SK-N-SH (cell line): ENCODE measurements at regions not wholly inside any gene's neighbourhood (a gene's known extent, or its start where the extent isn't known, plus 50 kb on each side); places are given as distances from the start of the nearest gene placed in this dataset.

Experiments
- CTCF ChIA-PET: fragments of 300-600, 350-600 bp; formaldehyde crosslinking; extraction: SDS; loops from one replicate; lab custom pipeline; 2021; lab: Yijun Ruan, JAX
- POLR2A ChIA-PET: fragments of 350-600 bp; sonication (Branson Sonifier 250); formaldehyde crosslinking; extraction: SDS; loops from one replicate; lab custom pipeline; 2020; ENCODE audit warnings: antibody characterized with exemption, inconsistent platforms; lab: Yijun Ruan, JAX
- DNase-seq: peaks from one replicate; pipeline ENCODE4 v3.0.0; 2012
- H2AFZ ChIP-seq: fragments of 200-600 bp; sonication (generic); 2 replicates; pipeline ENCODE4 v1.8.1; 2016; ENCODE audit warnings: antibody characterized with exemption, mild to moderate bottlenecking, low read depth
- H3F3A ChIP-seq: fragments of 200-600 bp; sonication (generic); replicated peaks from 2 replicates; pipeline ENCODE3; 2016; ENCODE audit warnings: antibody characterized with exemption, mild to moderate bottlenecking; ENCODE audit not compliant: insufficient read depth
- H3K27ac ChIP-seq, 2 experiments: fragments of 200-500 bp in 1 of 2; fragments of 200-600 bp in 1 of 2; sonication (Bioruptor generic) in 1 of 2; sonication (generic), shearing (Covaris generic) in 1 of 2; 2 replicates each; pipeline versions ENCODE4 v1.5.1 to v1.6.1; 2014 to 2016; ENCODE audit warnings: low read depth in 2 of 2, inconsistent platforms in 1 of 2, low read length in 1 of 2, mild to moderate bottlenecking in 1 of 2, mixed read lengths in 1 of 2
- H3K27me3 ChIP-seq: fragments of 200-600 bp; sonication (generic), shearing (Covaris generic); 2 replicates; pipeline ENCODE4 v1.6.1; 2016; ENCODE audit warnings: mixed run types; ENCODE audit not compliant: insufficient read depth
- H3K36me3 ChIP-seq, 2 experiments: fragments of 200-500 bp in 1 of 2; fragments of 200-600 bp in 1 of 2; sonication (Bioruptor generic) in 1 of 2; sonication (generic) in 1 of 2; replicated peaks in 1 of 2; 2 replicates each; pipeline versions ENCODE3 to v1.5.1; 2014 to 2016; ENCODE audit warnings: low read length in 1 of 2, mild to moderate bottlenecking in 1 of 2; ENCODE audit not compliant: insufficient read depth in 2 of 2, control insufficient read depth in 1 of 2
- H3K4me1 ChIP-seq, 2 experiments: fragments of 200-500 bp in 1 of 2; fragments of 200-600 bp in 1 of 2; sonication (Bioruptor generic) in 1 of 2; sonication (generic), shearing (Covaris generic) in 1 of 2; 2 replicates each; pipeline versions ENCODE4 v1.5.1 to v1.6.1; 2014 to 2016; ENCODE audit warnings: low read depth in 1 of 2, low read length in 1 of 2, mixed run types in 1 of 2; ENCODE audit not compliant: insufficient read depth in 2 of 2, control insufficient read depth in 1 of 2
- H3K4me2 ChIP-seq: fragments of 200-600 bp; sonication (generic), shearing (Covaris generic); 2 replicates; pipeline ENCODE4 v1.6.1; 2017; ENCODE audit warnings: mixed run types
- H3K4me3 ChIP-seq, 2 experiments: fragments of 200-500 bp in 1 of 2; fragments of 200-600 bp in 1 of 2; sonication (Bioruptor generic) in 1 of 2; sonication (generic), shearing (Covaris generic) in 1 of 2; 2 replicates each; pipeline versions ENCODE4 v1.5.1 to v1.8.1; 2014 to 2016; ENCODE audit warnings: low read depth in 2 of 2, inconsistent platforms in 1 of 2, low read length in 1 of 2, mild to moderate bottlenecking in 1 of 2, mixed read lengths in 1 of 2, moderate library complexity in 1 of 2
- H3K79me2 ChIP-seq: fragments of 200-600 bp; sonication (generic); 2 replicates; pipeline ENCODE4 v1.8.1; 2017; ENCODE audit warnings: mild to moderate bottlenecking; ENCODE audit not compliant: insufficient read depth
- H3K9ac ChIP-seq: fragments of 200-600 bp; sonication (generic); 2 replicates; pipeline ENCODE4 v1.6.1; 2017; ENCODE audit warnings: mixed run types
- H3K9me2 ChIP-seq: fragments of 200-600 bp; sonication (generic); 2 replicates; pipeline ENCODE4 v1.6.1; 2017; ENCODE audit warnings: mixed run types
- H3K9me3 ChIP-seq: fragments of 200-600 bp; sonication (generic); 2 replicates; pipeline ENCODE4 v1.6.1; 2017; ENCODE audit warnings: mixed run types, mild to moderate bottlenecking, moderate library complexity
- H4K20me1 ChIP-seq: fragments of 200-600 bp; sonication (generic); 2 replicates; pipeline ENCODE4 v1.6.1; 2017; ENCODE audit warnings: mild to moderate bottlenecking, mixed run types; ENCODE audit not compliant: insufficient read depth
- ELF1 ChIP-seq: IDR thresholded peaks from 2 replicates; pipeline ENCODE4 v1.4.0; 2012
- GABPA ChIP-seq: IDR thresholded peaks from 2 replicates; pipeline ENCODE4 v1.4.0; 2012; ENCODE audit warnings: low read depth, mild to moderate bottlenecking
- MXI1 ChIP-seq: IDR thresholded peaks from 2 replicates; pipeline ENCODE4 v1.6.1; 2012; ENCODE audit warnings: mild to moderate bottlenecking, low read depth, low read length, improper control_type of control experiment
- NRF1 ChIP-seq: IDR thresholded peaks from 2 replicates; pipeline ENCODE4 v1.6.1; 2012; ENCODE audit warnings: low read depth, mild to moderate bottlenecking, low read length
- RXRA ChIP-seq: IDR thresholded peaks from 2 replicates; pipeline ENCODE4 v1.4.0; 2012; ENCODE audit warnings: low read depth, mild to moderate bottlenecking, borderline replicate concordance
- SMC3 ChIP-seq: IDR thresholded peaks from 2 replicates; pipeline ENCODE4 v1.6.1; 2012; ENCODE audit warnings: low read depth, low read length, improper control_type of control experiment
- TAF1 ChIP-seq: IDR thresholded peaks from 2 replicates; pipeline ENCODE4 v1.6.1; 2012; ENCODE audit warnings: low read depth, mild to moderate bottlenecking, low read length, moderate library complexity, borderline replicate concordance
- TCF12 ChIP-seq: IDR thresholded peaks from 2 replicates; pipeline ENCODE4 v1.4.0; 2012
- YY1 ChIP-seq: IDR thresholded peaks from 2 replicates; pipeline ENCODE4 v1.4.0; 2012; ENCODE audit warnings: low read depth, mild to moderate bottlenecking
- WGBS: methylation state at CpG from one replicate; pipeline ENCODE4 v1.1.6; 2017; ENCODE audit warnings: low lambda C conversion rate; 5-methylcytosine and 5-hydroxymethylcytosine counted together
- TF ChIP-seq, protein P1 (sequence below): fragments of 150-350 bp; IDR thresholded peaks from 2 replicates; pipeline ENCODE4 v1.6.1; 2016; ENCODE audit warnings: mild to moderate bottlenecking, low read depth, low read length
- TF ChIP-seq, protein P2 (sequence below): IDR thresholded peaks from 2 replicates; pipeline ENCODE4; 2012
- TF ChIP-seq, protein P3 (sequence below): fragments of 200-600 bp; sonication (generic); IDR thresholded peaks from 2 replicates; pipeline ENCODE4 v1.6.1; 2017; ENCODE audit warnings: antibody characterized with exemption, mild to moderate bottlenecking, moderate library complexity
- TF ChIP-seq, protein P4 (sequence below): IDR thresholded peaks from 2 replicates; pipeline ENCODE4 v1.4.0; 2012; ENCODE audit warnings: low read depth, borderline replicate concordance

DNA sequence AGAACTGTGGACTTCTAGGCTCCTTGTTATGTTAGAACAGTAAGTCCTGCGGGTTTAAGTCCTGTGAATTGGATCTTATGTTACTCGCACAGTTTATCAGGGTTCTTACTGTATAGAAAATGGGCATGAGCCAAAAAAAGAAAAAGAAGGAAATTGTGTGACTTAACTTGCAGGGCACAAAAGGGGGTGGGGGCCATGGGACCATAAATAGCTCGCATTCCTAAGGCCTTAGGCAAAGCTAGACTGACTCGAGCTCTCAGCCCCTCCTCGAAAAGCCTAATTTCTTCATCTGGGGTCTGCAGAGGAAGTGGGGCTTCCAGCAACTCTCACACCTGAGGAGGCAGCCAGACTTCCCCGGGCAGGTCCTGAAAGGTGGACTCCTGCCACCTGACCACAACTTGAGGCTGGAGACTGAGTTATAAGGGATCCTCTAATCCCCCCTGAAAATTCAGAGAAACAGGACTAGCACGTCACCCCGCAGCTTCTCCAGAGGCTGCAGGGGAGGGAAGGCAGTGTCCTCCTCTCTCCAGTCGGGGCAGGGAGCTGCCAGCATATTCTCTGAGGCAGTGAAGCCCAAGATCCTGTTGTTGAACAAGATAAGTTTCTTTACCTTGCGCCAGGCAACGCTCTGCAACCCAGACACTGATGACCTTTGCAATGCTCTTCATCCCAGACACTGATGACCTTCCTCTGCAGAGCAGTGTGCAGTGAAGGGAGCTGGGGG is 280.5 kb downstream of the PCNX1 start:
- WGBS: 50% methylated on average over 8 of the region's 11 CpGs
- no peaks in the 10 kb centered on the region for H3K79me2 ChIP-seq
- DNase-seq: no peak
- peak overlapping the region; percentile 56; the same call in 1 of the 2 replicates for H2AFZ ChIP-seq
- H3K9me3 ChIP-seq: no peaks in the 10 kb centered on the region
- H3K36me3 ChIP-seq: no peaks in the 10 kb centered on the region
- TF ChIP-seq, protein P1, sequence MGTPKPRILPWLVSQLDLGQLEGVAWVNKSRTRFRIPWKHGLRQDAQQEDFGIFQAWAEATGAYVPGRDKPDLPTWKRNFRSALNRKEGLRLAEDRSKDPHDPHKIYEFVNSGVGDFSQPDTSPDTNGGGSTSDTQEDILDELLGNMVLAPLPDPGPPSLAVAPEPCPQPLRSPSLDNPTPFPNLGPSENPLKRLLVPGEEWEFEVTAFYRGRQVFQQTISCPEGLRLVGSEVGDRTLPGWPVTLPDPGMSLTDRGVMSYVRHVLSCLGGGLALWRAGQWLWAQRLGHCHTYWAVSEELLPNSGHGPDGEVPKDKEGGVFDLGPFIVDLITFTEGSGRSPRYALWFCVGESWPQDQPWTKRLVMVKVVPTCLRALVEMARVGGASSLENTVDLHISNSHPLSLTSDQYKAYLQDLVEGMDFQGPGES: no peak
- TF ChIP-seq MXI1: no peak
- TF ChIP-seq, protein P2, sequence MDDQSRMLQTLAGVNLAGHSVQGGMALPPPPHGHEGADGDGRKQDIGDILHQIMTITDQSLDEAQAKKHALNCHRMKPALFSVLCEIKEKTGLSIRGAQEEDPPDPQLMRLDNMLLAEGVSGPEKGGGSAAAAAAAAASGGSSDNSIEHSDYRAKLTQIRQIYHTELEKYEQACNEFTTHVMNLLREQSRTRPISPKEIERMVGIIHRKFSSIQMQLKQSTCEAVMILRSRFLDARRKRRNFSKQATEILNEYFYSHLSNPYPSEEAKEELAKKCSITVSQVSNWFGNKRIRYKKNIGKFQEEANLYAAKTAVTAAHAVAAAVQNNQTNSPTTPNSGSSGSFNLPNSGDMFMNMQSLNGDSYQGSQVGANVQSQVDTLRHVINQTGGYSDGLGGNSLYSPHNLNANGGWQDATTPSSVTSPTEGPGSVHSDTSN: no peak
- TF ChIP-seq TCF12: no peak
- TF ChIP-seq NRF1: no peak
- TF ChIP-seq ELF1: no peak
- no peak for TF ChIP-seq SMC3
- no peak for TF ChIP-seq TAF1
- TF ChIP-seq, protein P3, sequence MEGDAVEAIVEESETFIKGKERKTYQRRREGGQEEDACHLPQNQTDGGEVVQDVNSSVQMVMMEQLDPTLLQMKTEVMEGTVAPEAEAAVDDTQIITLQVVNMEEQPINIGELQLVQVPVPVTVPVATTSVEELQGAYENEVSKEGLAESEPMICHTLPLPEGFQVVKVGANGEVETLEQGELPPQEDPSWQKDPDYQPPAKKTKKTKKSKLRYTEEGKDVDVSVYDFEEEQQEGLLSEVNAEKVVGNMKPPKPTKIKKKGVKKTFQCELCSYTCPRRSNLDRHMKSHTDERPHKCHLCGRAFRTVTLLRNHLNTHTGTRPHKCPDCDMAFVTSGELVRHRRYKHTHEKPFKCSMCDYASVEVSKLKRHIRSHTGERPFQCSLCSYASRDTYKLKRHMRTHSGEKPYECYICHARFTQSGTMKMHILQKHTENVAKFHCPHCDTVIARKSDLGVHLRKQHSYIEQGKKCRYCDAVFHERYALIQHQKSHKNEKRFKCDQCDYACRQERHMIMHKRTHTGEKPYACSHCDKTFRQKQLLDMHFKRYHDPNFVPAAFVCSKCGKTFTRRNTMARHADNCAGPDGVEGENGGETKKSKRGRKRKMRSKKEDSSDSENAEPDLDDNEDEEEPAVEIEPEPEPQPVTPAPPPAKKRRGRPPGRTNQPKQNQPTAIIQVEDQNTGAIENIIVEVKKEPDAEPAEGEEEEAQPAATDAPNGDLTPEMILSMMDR: no peak
- no peak for TF ChIP-seq YY1
- TF ChIP-seq, protein P4, sequence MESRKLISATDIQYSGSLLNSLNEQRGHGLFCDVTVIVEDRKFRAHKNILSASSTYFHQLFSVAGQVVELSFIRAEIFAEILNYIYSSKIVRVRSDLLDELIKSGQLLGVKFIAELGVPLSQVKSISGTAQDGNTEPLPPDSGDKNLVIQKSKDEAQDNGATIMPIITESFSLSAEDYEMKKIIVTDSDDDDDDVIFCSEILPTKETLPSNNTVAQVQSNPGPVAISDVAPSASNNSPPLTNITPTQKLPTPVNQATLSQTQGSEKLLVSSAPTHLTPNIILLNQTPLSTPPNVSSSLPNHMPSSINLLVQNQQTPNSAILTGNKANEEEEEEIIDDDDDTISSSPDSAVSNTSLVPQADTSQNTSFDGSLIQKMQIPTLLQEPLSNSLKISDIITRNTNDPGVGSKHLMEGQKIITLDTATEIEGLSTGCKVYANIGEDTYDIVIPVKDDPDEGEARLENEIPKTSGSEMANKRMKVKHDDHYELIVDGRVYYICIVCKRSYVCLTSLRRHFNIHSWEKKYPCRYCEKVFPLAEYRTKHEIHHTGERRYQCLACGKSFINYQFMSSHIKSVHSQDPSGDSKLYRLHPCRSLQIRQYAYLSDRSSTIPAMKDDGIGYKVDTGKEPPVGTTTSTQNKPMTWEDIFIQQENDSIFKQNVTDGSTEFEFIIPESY: no peak
- no peak for TF ChIP-seq RXRA
- TF ChIP-seq GABPA: no peak
- ChIA-PET POLR2A (no interaction called here), CTCF (interaction anchor here (0.8 kb wide), 1 partner anchor 21 kb away, joined by 3 read pairs; no protein-coding TSS in a partner anchor)
- no peak overlapping the region for H3K4me2 ChIP-seq
- no peaks in the 10 kb centered on the region for H3K27me3 ChIP-seq
- no peak overlapping the region for H3K9ac ChIP-seq
- H4K20me1 ChIP-seq: no peaks in the 10 kb centered on the region
- H3K9me2 ChIP-seq: no peaks in the 10 kb centered on the region
- no peak overlapping the region for H3K27ac ChIP-seq
- H3F3A ChIP-seq: no peaks in the 10 kb centered on the region
- H3K4me3 ChIP-seq: no peak overlapping the region
- peaks cover 0 to 9% of the 10 kb centered on the region in 2 experiments; a peak in 1 of 4 replicates for H3K4me1 ChIP-seq
